Osteoblast (primary cell): ENCODE measurements at regions not wholly inside any gene's neighbourhood (a gene's known extent, or its start where the extent isn't known, plus 50 kb on each side); places are given as distances from the start of the nearest gene placed in this dataset.

Experiments used
- DNase-seq: peaks from one replicate; pipeline ENCODE4 v3.0.0; 2011; ENCODE audit warnings: low spot score, mixed read lengths; ENCODE audit not compliant: insufficient read length; ENCODE audit errors: missing footprints
- H2AFZ ChIP-seq: 2 replicates; pipeline ENCODE4 v1.6.0; 2011; ENCODE audit warnings: mild to moderate bottlenecking, low read length
- H3K27ac ChIP-seq: 2 replicates; pipeline ENCODE4 v1.5.1; 2011; ENCODE audit warnings: mild to moderate bottlenecking, low read depth, low read length, moderate library complexity
- H3K27me3 ChIP-seq: 2 replicates; pipeline ENCODE4 v1.6.0; 2012; ENCODE audit warnings: mild to moderate bottlenecking, control low read depth, inconsistent platforms, low read length, moderate library complexity; ENCODE audit not compliant: insufficient read depth
- H3K36me3 ChIP-seq: 2 replicates; pipeline ENCODE4 v1.5.1; 2011; ENCODE audit warnings: mild to moderate bottlenecking, low read length, control low read depth, moderate library complexity; ENCODE audit not compliant: insufficient read depth
- H3K4me1 ChIP-seq: 2 replicates; pipeline ENCODE4 v1.5.1; 2011; ENCODE audit warnings: mild to moderate bottlenecking, low read length, control low read depth, moderate library complexity; ENCODE audit not compliant: insufficient read depth
- H3K4me2 ChIP-seq: 2 replicates; pipeline ENCODE4 v1.6.0; 2011; ENCODE audit warnings: mild to moderate bottlenecking, low read length; ENCODE audit not compliant: insufficient read depth
- H3K4me3 ChIP-seq: fragments of 200-600 bp; sonication (generic); 3 replicates; pipeline ENCODE4 v1.5.1; 2012; ENCODE audit warnings: mild to moderate bottlenecking, low read length, inconsistent platforms; ENCODE audit not compliant: insufficient read depth
- H3K79me2 ChIP-seq: 2 replicates; pipeline ENCODE4 v1.6.0; 2012; ENCODE audit warnings: mild to moderate bottlenecking, low read length, control low read depth, inconsistent platforms; ENCODE audit not compliant: insufficient read depth
- H3K9me3 ChIP-seq: 2 replicates; pipeline ENCODE4 v1.5.1; 2011; ENCODE audit warnings: low read depth, low read length, control low read depth
- H4K20me1 ChIP-seq: 2 replicates; pipeline ENCODE4 v1.6.0; 2012; ENCODE audit warnings: mild to moderate bottlenecking, low read length, control low read depth; ENCODE audit not compliant: insufficient read depth
- CTCF ChIP-seq: IDR thresholded peaks from 2 replicates; pipeline ENCODE4 v1.5.1; 2011; ENCODE audit warnings: mild to moderate bottlenecking, low read depth, low read length, moderate library complexity; ENCODE audit errors: extremely low read depth

GRCh38 chr18:78914249-78914935 lies 65.2 kb upstream of the SALL3 start:
- H3K27ac ChIP-seq, result no peak overlapping the region
- no peaks in the 10 kb centered on the region for H3K79me2 ChIP-seq
- H4K20me1 ChIP-seq, result no peaks in the 10 kb centered on the region
- no peaks in the 10 kb centered on the region for H3K9me3 ChIP-seq
- TF ChIP-seq CTCF, result no peak
- H3K4me3 ChIP-seq, result no peak overlapping the region
- no peak overlapping the region for H2AFZ ChIP-seq
- H3K27me3 ChIP-seq, result no peaks in the 10 kb centered on the region
- DNase-seq, result peak; percentile 79
- no peak overlapping the region for H3K4me2 ChIP-seq
- H3K4me1 ChIP-seq, result no peaks in the 10 kb centered on the region
- H3K36me3 ChIP-seq, result no peaks in the 10 kb centered on the region

GRCh38 chr18:78915446-78916008 lies 64.1 kb upstream of the SALL3 start:
- no peaks in the 10 kb centered on the region for H3K9me3 ChIP-seq

GRCh38 chr18:78918707-78919106 lies 60.9 kb upstream of the SALL3 start:
- Histone ChIP-seq H3K4me3 (no peak overlapping the region), H3K27me3 (no peaks in the 10 kb centered on the region), H3K4me1 (no peaks in the 10 kb centered on the region), H3K9me3 (peaks cover 3% of the 10 kb centered on the region), H4K20me1 (no peaks in the 10 kb centered on the region), H3K79me2 (no peaks in the 10 kb centered on the region), H3K4me2 (no peak overlapping the region), H3K27ac (no peak overlapping the region), H2AFZ (no peak overlapping the region), H3K36me3 (no peaks in the 10 kb centered on the region)
- no peak for TF ChIP-seq CTCF
- peak; percentile 39 for DNase-seq

More at GRCh38 chr18:78915446-78916008, 64.1 kb upstream of the SALL3 start:
- H3K27me3 ChIP-seq, result no peaks in the 10 kb centered on the region
- no peaks in the 10 kb centered on the region for H3K4me1 ChIP-seq
- no peak overlapping the region for H3K27ac ChIP-seq
- H3K4me2 ChIP-seq, result no peak overlapping the region
- H3K36me3 ChIP-seq, result no peaks in the 10 kb centered on the region
- peak; percentile 35 for DNase-seq
- no peak overlapping the region for H3K4me3 ChIP-seq
- no peak overlapping the region for H2AFZ ChIP-seq
- H3K79me2 ChIP-seq, result no peaks in the 10 kb centered on the region
- no peaks in the 10 kb centered on the region for H4K20me1 ChIP-seq
- TF ChIP-seq CTCF, result no peak

- Histone ChIP-seq H2AFZ (no peak overlapping the region), H3K4me1 (no peaks in the 10 kb centered on the region), H3K27ac (no peak overlapping the region), H3K9me3 (peaks cover 3% of the 10 kb centered on the region), H4K20me1 (no peaks in the 10 kb centered on the region), H3K79me2 (no peaks in the 10 kb centered on the region), H3K4me2 (no peak overlapping the region), H3K36me3 (no peaks in the 10 kb centered on the region), H3K27me3 (no peaks in the 10 kb centered on the region), H3K4me3 (no peak overlapping the region)
- no peak for TF ChIP-seq CTCF
- no peak for DNase-seq
Measured at GRCh38 chr18:78919956-78920355, 59.7 kb upstream of the SALL3 start.
